ENCODE measurements at regions not wholly inside any gene's neighbourhood (a gene's known extent, or its start where the extent isn't known, plus 50 kb on each side); places are given as distances from the start of the nearest gene placed in this dataset.

GRCh38 chr3:82306189-82306588, 544.7 kb upstream of the GBE1 start:
- ATAC-seq (ENCODE audit: low read depth): no peak
- no peak overlapping the region for H3K4me3 Mint-ChIP-seq
- DNase-seq: no peak
- POLR2A ChIA-PET: no interaction called here
- H3K4me1 Mint-ChIP-seq: no peaks in the 10 kb centered on the region
- no peak overlapping the region for H3K27ac Mint-ChIP-seq
- peaks cover 3% of the 10 kb centered on the region for H3K9me3 Mint-ChIP-seq
- H3K27me3 Mint-ChIP-seq: no peaks in the 10 kb centered on the region
- H3K36me3 Mint-ChIP-seq: no peaks in the 10 kb centered on the region

- H3K4me3 Mint-ChIP-seq: no peak overlapping the region
- no peaks in the 10 kb centered on the region for H3K9me3 Mint-ChIP-seq
- POLR2A ChIA-PET: no interaction called here
- DNase-seq (no peak), ATAC-seq (ENCODE audit: low read depth) (no peak)
- H3K27ac Mint-ChIP-seq: no peak overlapping the region
- H3K27me3 Mint-ChIP-seq: no peaks in the 10 kb centered on the region
- H3K4me1 Mint-ChIP-seq: no peaks in the 10 kb centered on the region
- no peaks in the 10 kb centered on the region for H3K36me3 Mint-ChIP-seq
These were observed 533.2 kb upstream of the GBE1 start for GRCh38 chr3:82294609-82295008.

- POLR2A ChIA-PET: no interaction called here
- ATAC-seq (ENCODE audit: low read depth) (no peak), DNase-seq (no peak)
- Mint-ChIP-seq H3K27me3 (no peaks in the 10 kb centered on the region), H3K4me1 (no peaks in the 10 kb centered on the region), H3K9me3 (no peaks in the 10 kb centered on the region), H3K27ac (no peak overlapping the region), H3K4me3 (no peak overlapping the region), H3K36me3 (no peaks in the 10 kb centered on the region)
These were observed 532.4 kb upstream of the GBE1 start for GRCh38 chr3:82293867-82294266.

- Mint-ChIP-seq H3K36me3 (no peaks in the 10 kb centered on the region), H3K4me3 (no peak overlapping the region), H3K27ac (no peak overlapping the region), H3K9me3 (no peaks in the 10 kb centered on the region), H3K4me1 (no peaks in the 10 kb centered on the region), H3K27me3 (no peaks in the 10 kb centered on the region)
- POLR2A ChIA-PET: no interaction called here
- ATAC-seq (ENCODE audit: low read depth): no peak
- DNase-seq: no peak
These were observed 532.0 kb upstream of the GBE1 start for GRCh38 chr3:82293435-82293834.

GRCh38 chr3:82287562-82287961, 526.1 kb upstream of the GBE1 start:
- ATAC-seq (ENCODE audit: low read depth): no peak
- Mint-ChIP-seq H3K27ac (no peak overlapping the region), H3K4me1 (no peaks in the 10 kb centered on the region), H3K36me3 (no peaks in the 10 kb centered on the region), H3K27me3 (no peaks in the 10 kb centered on the region), H3K4me3 (no peak overlapping the region), H3K9me3 (no peaks in the 10 kb centered on the region)
- no peak for DNase-seq
- POLR2A ChIA-PET: no interaction called here

- ATAC-seq (ENCODE audit: low read depth): no peak
- no peaks in the 10 kb centered on the region for H3K4me1 Mint-ChIP-seq
- POLR2A ChIA-PET: no interaction called here
- H3K4me3 Mint-ChIP-seq: no peak overlapping the region
- H3K9me3 Mint-ChIP-seq: peaks cover 2% of the 10 kb centered on the region
- no peaks in the 10 kb centered on the region for H3K36me3 Mint-ChIP-seq
- no peaks in the 10 kb centered on the region for H3K27me3 Mint-ChIP-seq
- no peak for DNase-seq
- H3K27ac Mint-ChIP-seq: no peak overlapping the region
These were observed 519.8 kb upstream of the GBE1 start for GRCh38 chr3:82281205-82281604.

- POLR2A ChIA-PET: no interaction called here
These were observed 515.5 kb upstream of the GBE1 start for GRCh38 chr3:82276992-82277391.

GRCh38 chr3:82274897-82275296, 513.5 kb upstream of the GBE1 start:
- no peak overlapping the region for H3K27ac Mint-ChIP-seq
- H3K36me3 Mint-ChIP-seq: no peaks in the 10 kb centered on the region
- ATAC-seq (ENCODE audit: low read depth) (no peak), DNase-seq (no peak)
- POLR2A ChIA-PET: no interaction called here
- H3K4me1 Mint-ChIP-seq: no peaks in the 10 kb centered on the region
- no peaks in the 10 kb centered on the region for H3K27me3 Mint-ChIP-seq
- no peak overlapping the region for H3K4me3 Mint-ChIP-seq
- peaks cover 20% of the 10 kb centered on the region for H3K9me3 Mint-ChIP-seq

More at GRCh38 chr3:82276992-82277391, 515.5 kb upstream of the GBE1 start:
- H3K4me3 Mint-ChIP-seq: no peak overlapping the region
- H3K27me3 Mint-ChIP-seq: no peaks in the 10 kb centered on the region
- ATAC-seq (ENCODE audit: low read depth) (no peak), DNase-seq (no peak)
- no peaks in the 10 kb centered on the region for H3K36me3 Mint-ChIP-seq
- H3K27ac Mint-ChIP-seq: no peak overlapping the region
- peaks cover 5% of the 10 kb centered on the region for H3K9me3 Mint-ChIP-seq
- H3K4me1 Mint-ChIP-seq: no peaks in the 10 kb centered on the region

- no peaks in the 10 kb centered on the region for H3K4me1 Mint-ChIP-seq
- ATAC-seq (ENCODE audit: low read depth) (no peak), DNase-seq (no peak)
- no peaks in the 10 kb centered on the region for H3K36me3 Mint-ChIP-seq
- POLR2A ChIA-PET: no interaction called here
- H3K9me3 Mint-ChIP-seq: peaks cover 13% of the 10 kb centered on the region
- H3K4me3 Mint-ChIP-seq: no peak overlapping the region
- no peak overlapping the region for H3K27ac Mint-ChIP-seq
- no peaks in the 10 kb centered on the region for H3K27me3 Mint-ChIP-seq
These were observed 504.3 kb upstream of the GBE1 start for GRCh38 chr3:82265747-82266146.

- Mint-ChIP-seq H3K27me3 (no peaks in the 10 kb centered on the region), H3K4me1 (no peaks in the 10 kb centered on the region), H3K4me3 (no peak overlapping the region), H3K27ac (no peak overlapping the region), H3K9me3 (no peaks in the 10 kb centered on the region), H3K36me3 (no peaks in the 10 kb centered on the region)
- no peak for ATAC-seq (ENCODE audit: low read depth)
- DNase-seq: no peak
- POLR2A ChIA-PET: no interaction called here
These were observed 500.7 kb upstream of the GBE1 start for GRCh38 chr3:82262193-82262592.

GRCh38 chr3:82261637-82262036, 500.2 kb upstream of the GBE1 start:
- ATAC-seq (ENCODE audit: low read depth): no peak
- Mint-ChIP-seq H3K27ac (no peak overlapping the region), H3K4me3 (no peak overlapping the region), H3K36me3 (no peaks in the 10 kb centered on the region), H3K27me3 (no peaks in the 10 kb centered on the region), H3K9me3 (no peaks in the 10 kb centered on the region), H3K4me1 (no peaks in the 10 kb centered on the region)
- POLR2A ChIA-PET: no interaction called here
- DNase-seq: no peak

- POLR2A ChIA-PET: no interaction called here
- no peaks in the 10 kb centered on the region for H3K27me3 Mint-ChIP-seq
- H3K4me3 Mint-ChIP-seq: no peak overlapping the region
- H3K36me3 Mint-ChIP-seq: no peaks in the 10 kb centered on the region
- ATAC-seq (ENCODE audit: low read depth): no peak
- no peak for DNase-seq
- H3K4me1 Mint-ChIP-seq: no peaks in the 10 kb centered on the region
- H3K27ac Mint-ChIP-seq: no peak overlapping the region
- H3K9me3 Mint-ChIP-seq: no peaks in the 10 kb centered on the region
These were observed 499.6 kb upstream of the GBE1 start for GRCh38 chr3:82261013-82261412.

GRCh38 chr3:82259994-82260393, 498.5 kb upstream of the GBE1 start:
- H3K36me3 Mint-ChIP-seq: no peaks in the 10 kb centered on the region
- no peaks in the 10 kb centered on the region for H3K27me3 Mint-ChIP-seq
- H3K27ac Mint-ChIP-seq: no peak overlapping the region
- ATAC-seq (ENCODE audit: low read depth): no peak
- no peak for DNase-seq
- no peak overlapping the region for H3K4me3 Mint-ChIP-seq
- no peaks in the 10 kb centered on the region for H3K9me3 Mint-ChIP-seq
- no peaks in the 10 kb centered on the region for H3K4me1 Mint-ChIP-seq
- POLR2A ChIA-PET: no interaction called here

- H3K4me1 Mint-ChIP-seq: no peaks in the 10 kb centered on the region
- no peak for DNase-seq
- POLR2A ChIA-PET: no interaction called here
- H3K27ac Mint-ChIP-seq: no peak overlapping the region
- H3K36me3 Mint-ChIP-seq: no peaks in the 10 kb centered on the region
- no peak overlapping the region for H3K4me3 Mint-ChIP-seq
- no peak for ATAC-seq (ENCODE audit: low read depth)
- no peaks in the 10 kb centered on the region for H3K27me3 Mint-ChIP-seq
- H3K9me3 Mint-ChIP-seq: no peaks in the 10 kb centered on the region
These were observed 478.9 kb upstream of the GBE1 start for GRCh38 chr3:82240322-82240721.

- Mint-ChIP-seq H3K4me3 (no peak overlapping the region), H3K4me1 (no peaks in the 10 kb centered on the region), H3K27me3 (no peaks in the 10 kb centered on the region), H3K27ac (no peak overlapping the region), H3K9me3 (no peaks in the 10 kb centered on the region), H3K36me3 (no peaks in the 10 kb centered on the region)
- POLR2A ChIA-PET: no interaction called here
- DNase-seq (no peak), ATAC-seq (ENCODE audit: low read depth) (no peak)
These were observed 474.8 kb upstream of the GBE1 start for GRCh38 chr3:82236257-82236656.
